H9 (cell line): ENCODE measurements at regions not wholly inside any gene's neighbourhood (a gene's known extent, or its start where the extent isn't known, plus 50 kb on each side); places are given as distances from the start of the nearest gene placed in this dataset.
"Not testable (repeated sequence)": the region's sequence is repeated elsewhere in the genome, so short reads cannot be mapped to it uniquely, and the experiment has no call there.

Source experiments
- DNase-seq: peaks from one replicate; pipeline ENCODE4 v3.0.0-alpha.2; 2017
- H2AFZ ChIP-seq: one replicate; pipeline ENCODE4 v1.6.1; 2013; ENCODE audit warnings: mild to moderate bottlenecking, low read length, control low read depth, moderate library complexity
- H2AK5ac ChIP-seq: 2 replicates; pipeline ENCODE4 v1.6.1; 2013; ENCODE audit warnings: low read length, control low read depth, mixed read lengths; ENCODE audit not compliant: insufficient read length
- H2BK120ac ChIP-seq: one replicate; pipeline ENCODE4 v1.6.1; 2013; ENCODE audit warnings: low read depth, mild to moderate bottlenecking, low read length, control low read depth, inconsistent platforms; ENCODE audit not compliant: poor library complexity, severe bottlenecking
- H2BK12ac ChIP-seq: 2 replicates; pipeline ENCODE4 v1.6.1; 2013; ENCODE audit warnings: low read length, control low read depth, mixed read lengths, low read depth; ENCODE audit not compliant: insufficient read length
- H2BK15ac ChIP-seq: 2 replicates; pipeline ENCODE4 v1.6.1; 2013; ENCODE audit warnings: low read depth, low read length, control low read depth
- H2BK20ac ChIP-seq: one replicate; pipeline ENCODE4 v1.6.1; 2013; ENCODE audit warnings: low read depth, mild to moderate bottlenecking, low read length, control low read depth, inconsistent platforms; ENCODE audit not compliant: poor library complexity, severe bottlenecking
- H2BK5ac ChIP-seq: 2 replicates; pipeline ENCODE4 v1.6.1; 2013; ENCODE audit warnings: low read length, control low read depth, mixed read lengths; ENCODE audit not compliant: insufficient read length
- H3K14ac ChIP-seq: 2 replicates; pipeline ENCODE4 v1.6.1; 2013; ENCODE audit warnings: low read length, control low read depth; ENCODE audit not compliant: insufficient read depth
- H3K18ac ChIP-seq: 2 replicates; pipeline ENCODE4 v1.6.1; 2013; ENCODE audit warnings: low read depth, mild to moderate bottlenecking, mixed read lengths, low read length, control low read depth; ENCODE audit not compliant: insufficient read length
- H3K23ac ChIP-seq: 2 replicates; pipeline ENCODE4 v1.6.1; 2013; ENCODE audit warnings: low read length, control low read depth, mixed read lengths, low read depth; ENCODE audit not compliant: insufficient read length
- H3K23me2 ChIP-seq: 2 replicates; pipeline ENCODE4 v1.6.1; 2013; ENCODE audit warnings: low read depth, mild to moderate bottlenecking, mixed read lengths, low read length, control low read depth; ENCODE audit not compliant: insufficient read length, poor library complexity, severe bottlenecking
- H3K27ac ChIP-seq: 2 replicates; pipeline ENCODE4 v1.5.1; 2013; ENCODE audit warnings: low read length, control low read depth, mixed read lengths, low read depth; ENCODE audit not compliant: insufficient read length
- H3K27me3 ChIP-seq: 2 replicates; pipeline ENCODE4 v1.6.1; 2013; ENCODE audit warnings: low read length, control low read depth, inconsistent platforms; ENCODE audit not compliant: insufficient read depth
- H3K4ac ChIP-seq: 2 replicates; pipeline ENCODE4 v1.6.1; 2013; ENCODE audit warnings: low read depth, mild to moderate bottlenecking, control low read depth, inconsistent platforms, low read length, moderate library complexity
- H3K4me1 ChIP-seq: 2 replicates; pipeline ENCODE4 v1.6.1; 2013; ENCODE audit warnings: low read length, control low read depth, inconsistent platforms; ENCODE audit not compliant: insufficient read depth
- H3K4me2 ChIP-seq: 2 replicates; pipeline ENCODE4 v1.6.1; 2013; ENCODE audit warnings: low read length, control low read depth, mixed read lengths; ENCODE audit not compliant: insufficient read length, insufficient read depth
- H3K56ac ChIP-seq: 2 replicates; pipeline ENCODE4 v1.6.1; 2013; ENCODE audit warnings: low read depth, mild to moderate bottlenecking, mixed read lengths, low read length, control low read depth; ENCODE audit not compliant: insufficient read length
- H3K79me1 ChIP-seq: 2 replicates; pipeline ENCODE4 v1.6.1; 2013; ENCODE audit warnings: low read depth, mild to moderate bottlenecking, moderate library complexity, low read length, control low read depth, inconsistent platforms; ENCODE audit not compliant: insufficient read depth, poor library complexity, severe bottlenecking
- H3K79me2 ChIP-seq: 2 replicates; pipeline ENCODE4 v1.6.1; 2013; ENCODE audit warnings: low read length, control low read depth, inconsistent platforms; ENCODE audit not compliant: insufficient read depth
- H3K9ac ChIP-seq: 2 replicates; pipeline ENCODE4 v1.6.1; 2013; ENCODE audit warnings: low read length, control low read depth, mixed read lengths; ENCODE audit not compliant: insufficient read length; ENCODE audit errors: extremely low read depth
- H3K9me3 ChIP-seq: one replicate; pipeline ENCODE4 v1.6.1; 2013; ENCODE audit warnings: low read depth, low read length, inconsistent platforms; ENCODE audit not compliant: control insufficient read depth
- H3T11ph ChIP-seq: one replicate; pipeline ENCODE4 v1.6.1; 2013; ENCODE audit warnings: mild to moderate bottlenecking, low read length, control low read depth, inconsistent platforms
- H4K20me1 ChIP-seq: one replicate; pipeline ENCODE4 v1.6.1; 2013; ENCODE audit not compliant: control insufficient read depth, insufficient read length, insufficient read depth
- H4K5ac ChIP-seq: 2 replicates; pipeline ENCODE4 v1.6.1; 2013; ENCODE audit warnings: low read depth, mild to moderate bottlenecking, mixed read lengths, low read length, control low read depth; ENCODE audit not compliant: insufficient read length
- H4K8ac ChIP-seq: replicated peaks from 2 replicates; pipeline ENCODE4 v1.6.1; 2013; ENCODE audit warnings: low read length, control low read depth, mixed read lengths, low read depth; ENCODE audit not compliant: insufficient read length
- H4K91ac ChIP-seq: 2 replicates; pipeline ENCODE4 v1.6.1; 2013; ENCODE audit warnings: low read depth, mild to moderate bottlenecking, moderate library complexity, mixed read lengths, low read length, control low read depth; ENCODE audit not compliant: insufficient read length
- H3K27ac Mint-ChIP-seq, 3 experiments: 2 replicates in 2 of 3; 3 replicates in 1 of 3; pipeline ENCODE4 v1.8.0; 2020 to 2021; ENCODE audit warnings: mixed read lengths in 3 of 3, mild to moderate bottlenecking in 1 of 3, moderate library complexity in 1 of 3
- H3K27me3 Mint-ChIP-seq: 2 replicates; pipeline ENCODE4 v1.8.0; 2021; ENCODE audit warnings: low read depth, mild to moderate bottlenecking, moderate library complexity, mixed read lengths
- H3K36me3 Mint-ChIP-seq, 3 experiments: 2 replicates in 2 of 3; 3 replicates in 1 of 3; pipeline ENCODE4 v1.8.0; 2020 to 2021; ENCODE audit warnings: low read depth in 3 of 3, mixed read lengths in 3 of 3; ENCODE audit not compliant: insufficient read depth in 1 of 3
- H3K4me1 Mint-ChIP-seq, 2 experiments: 2 replicates each; pipeline ENCODE4 v1.8.0; 2020; ENCODE audit warnings: mixed read lengths in 2 of 2
- H3K4me3 Mint-ChIP-seq, 2 experiments: 2 replicates in 1 of 2; 3 replicates in 1 of 2; pipeline ENCODE4 v1.8.0; 2020 to 2021; ENCODE audit warnings: mild to moderate bottlenecking in 2 of 2, mixed read lengths in 2 of 2, moderate library complexity in 1 of 2
- H3K9me3 Mint-ChIP-seq, 2 experiments: 2 replicates in 1 of 2; 3 replicates in 1 of 2; pipeline ENCODE4 v1.8.0; 2020; ENCODE audit warnings: mild to moderate bottlenecking in 2 of 2, mixed read lengths in 2 of 2, moderate library complexity in 1 of 2
- WGBS: extraction: QIAGEN DNeasy Blood & Tissue Kit; methylation state at CpG from one replicate; pipeline ENCODE4 v1.1.7; 2013; ENCODE audit warnings: missing lambda C conversion rate, low lambda C conversion rate, mixed read lengths; ENCODE audit not compliant: insufficient read length; ENCODE audit errors: extremely low coverage; 5-methylcytosine and 5-hydroxymethylcytosine counted together

- no CpG with 5 or more reads among the region's 2 CpGs for WGBS
- not testable (repeated sequence) for H3K27ac ChIP-seq, H3K79me1 ChIP-seq, H3K79me2 ChIP-seq, H3K9me3 ChIP-seq, H3K4me1 ChIP-seq, H2BK20ac ChIP-seq, H4K5ac ChIP-seq, H3K4me2 ChIP-seq, H3K23ac ChIP-seq, H2BK15ac ChIP-seq, H3K4ac ChIP-seq, H2BK120ac ChIP-seq, H3K4me3 Mint-ChIP-seq, H4K91ac ChIP-seq, H3K18ac ChIP-seq, H2BK5ac ChIP-seq, H3K14ac ChIP-seq, DNase-seq, H3K27ac Mint-ChIP-seq, H3K56ac ChIP-seq, H3K4me1 Mint-ChIP-seq, H3T11ph ChIP-seq, H3K9ac ChIP-seq, H2AK5ac ChIP-seq, H3K23me2 ChIP-seq, H2BK12ac ChIP-seq, H4K20me1 ChIP-seq, H3K27me3 ChIP-seq, H3K27me3 Mint-ChIP-seq, H4K8ac ChIP-seq, H2AFZ ChIP-seq
- peaks cover 1 to 17% (median 5%) of the 10 kb centered on the region in 3 experiments; a peak in 5 of 7 replicates for H3K36me3 Mint-ChIP-seq
- peaks cover 14 to 15% of the 10 kb centered on the region in 2 experiments; a peak in 4 of 5 replicates for H3K9me3 Mint-ChIP-seq
These were observed 179.4 kb upstream of the JUN start for GRCh38 chr1:58963287-58963686.
